OCI-LY1 (cell line): ENCODE measurements at regions not wholly inside any gene's neighbourhood (a gene's known extent, or its start where the extent isn't known, plus 50 kb on each side); places are given as distances from the start of the nearest gene placed in this dataset.

Experiments used
- CTCF ChIP-seq: fragments of 200-600 bp; sonication (generic), shearing (Covaris generic); IDR thresholded peaks from 2 replicates; pipeline ENCODE4 v1.5.1; 2017; ENCODE audit warnings: mild to moderate bottlenecking, antibody characterized with exemption, low read length, moderate library complexity, mixed read lengths
- EZH2 ChIP-seq: fragments of 200-600 bp; sonication (generic), shearing (Covaris generic); IDR thresholded peaks from 2 replicates; pipeline ENCODE4 v1.8.0; 2017; ENCODE audit warnings: borderline replicate concordance, mixed run types, mild to moderate bottlenecking, antibody characterized with exemption, low read length, moderate library complexity, mixed read lengths

GRCh38 chr3:103614719-103615118 lies 1179.9 kb downstream of the ZPLD1 start:
- TF ChIP-seq EZH2 (no peak), CTCF (no peak)
